HFF-Myc (cell line): ENCODE measurements at regions not wholly inside any gene's neighbourhood (a gene's known extent, or its start where the extent isn't known, plus 50 kb on each side); places are given as distances from the start of the nearest gene placed in this dataset.

Experiments used
- DNase-seq: peaks from one replicate; pipeline ENCODE4 v3.0.0-alpha.2; 2011; ENCODE audit warnings: low read depth; ENCODE audit errors: extremely low read depth
- H3K4me3 ChIP-seq: replicated peaks from 2 replicates; pipeline ENCODE4 v1.5.1; 2011; ENCODE audit warnings: low read depth, mild to moderate bottlenecking, control low read depth, low read length
- TF ChIP-seq, protein P1 (sequence below): IDR thresholded peaks from 2 replicates; pipeline ENCODE4 v1.5.1; 2012; ENCODE audit warnings: mild to moderate bottlenecking, low read depth, low read length, control low read depth; ENCODE audit errors: missing control alignments

DNA sequence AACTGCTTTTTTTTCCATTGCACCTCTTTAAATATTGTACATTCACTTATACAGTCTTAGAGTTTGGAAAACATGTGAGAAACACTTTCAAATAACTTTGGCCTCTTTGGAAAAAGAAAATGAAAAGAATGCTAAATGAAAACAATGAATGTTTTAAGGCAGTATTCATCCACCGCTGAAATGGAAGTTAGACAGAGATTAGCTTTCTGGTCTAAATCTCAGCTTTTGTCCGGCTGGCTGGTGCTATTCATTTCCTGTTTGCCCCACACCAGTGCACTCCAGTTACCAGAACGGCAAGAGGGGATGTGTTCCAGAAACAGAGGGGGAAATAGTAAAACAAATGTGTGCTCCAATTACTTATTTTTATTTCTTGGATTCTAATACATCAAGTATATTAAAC lies 1201.3 kb downstream of the EFNB2 start:
- TF ChIP-seq, protein P1, sequence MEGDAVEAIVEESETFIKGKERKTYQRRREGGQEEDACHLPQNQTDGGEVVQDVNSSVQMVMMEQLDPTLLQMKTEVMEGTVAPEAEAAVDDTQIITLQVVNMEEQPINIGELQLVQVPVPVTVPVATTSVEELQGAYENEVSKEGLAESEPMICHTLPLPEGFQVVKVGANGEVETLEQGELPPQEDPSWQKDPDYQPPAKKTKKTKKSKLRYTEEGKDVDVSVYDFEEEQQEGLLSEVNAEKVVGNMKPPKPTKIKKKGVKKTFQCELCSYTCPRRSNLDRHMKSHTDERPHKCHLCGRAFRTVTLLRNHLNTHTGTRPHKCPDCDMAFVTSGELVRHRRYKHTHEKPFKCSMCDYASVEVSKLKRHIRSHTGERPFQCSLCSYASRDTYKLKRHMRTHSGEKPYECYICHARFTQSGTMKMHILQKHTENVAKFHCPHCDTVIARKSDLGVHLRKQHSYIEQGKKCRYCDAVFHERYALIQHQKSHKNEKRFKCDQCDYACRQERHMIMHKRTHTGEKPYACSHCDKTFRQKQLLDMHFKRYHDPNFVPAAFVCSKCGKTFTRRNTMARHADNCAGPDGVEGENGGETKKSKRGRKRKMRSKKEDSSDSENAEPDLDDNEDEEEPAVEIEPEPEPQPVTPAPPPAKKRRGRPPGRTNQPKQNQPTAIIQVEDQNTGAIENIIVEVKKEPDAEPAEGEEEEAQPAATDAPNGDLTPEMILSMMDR, result no peak
- no peak for DNase-seq
- H3K4me3 ChIP-seq, result no peak overlapping the region

DNA sequence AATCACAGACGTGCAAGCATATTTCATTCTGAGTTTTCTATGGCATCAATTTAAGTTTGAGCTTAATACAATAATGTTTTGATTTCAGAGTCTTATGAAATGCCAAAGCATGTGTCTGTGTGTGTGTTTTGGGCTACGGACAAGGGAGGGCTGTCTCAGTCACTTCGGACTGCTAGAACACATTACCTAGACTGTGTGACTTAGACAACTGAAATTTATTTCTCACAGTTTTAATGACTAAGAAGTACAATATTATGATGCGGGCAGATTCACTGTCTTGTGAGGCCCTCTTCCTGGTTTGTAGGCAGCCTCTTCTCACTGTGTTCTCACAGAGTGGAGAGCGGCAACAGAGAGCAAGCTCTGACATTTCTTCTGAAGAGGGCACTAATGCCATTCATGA lies 1202.0 kb downstream of the EFNB2 start:
- TF ChIP-seq, protein P1, result no peak
- H3K4me3 ChIP-seq, result no peak overlapping the region

DNA sequence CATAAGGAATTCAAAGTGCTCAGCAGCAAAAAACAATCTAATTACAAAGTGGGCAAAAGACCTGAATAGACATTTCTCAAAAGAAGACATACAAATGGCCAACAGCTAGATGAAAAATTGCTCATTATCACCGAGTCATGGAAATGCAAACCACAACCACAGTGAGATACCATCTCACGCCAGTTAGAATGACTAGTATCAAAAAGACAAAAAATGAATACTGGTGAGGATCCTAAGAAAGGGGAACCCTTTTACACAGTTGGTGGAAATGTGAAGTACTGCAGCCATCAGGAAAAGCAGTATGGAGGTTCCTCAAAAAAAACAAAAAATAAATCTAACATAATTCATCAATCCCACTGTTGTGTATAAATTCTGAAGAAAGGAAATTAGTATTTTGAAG lies 1206.1 kb downstream of the EFNB2 start:
- TF ChIP-seq, protein P1, result no peak
- H3K4me3 ChIP-seq, result no peak overlapping the region
- no peak for DNase-seq

More for the DNA sequence above, 1202.0 kb downstream of the EFNB2 start:
- no peak for DNase-seq

DNA sequence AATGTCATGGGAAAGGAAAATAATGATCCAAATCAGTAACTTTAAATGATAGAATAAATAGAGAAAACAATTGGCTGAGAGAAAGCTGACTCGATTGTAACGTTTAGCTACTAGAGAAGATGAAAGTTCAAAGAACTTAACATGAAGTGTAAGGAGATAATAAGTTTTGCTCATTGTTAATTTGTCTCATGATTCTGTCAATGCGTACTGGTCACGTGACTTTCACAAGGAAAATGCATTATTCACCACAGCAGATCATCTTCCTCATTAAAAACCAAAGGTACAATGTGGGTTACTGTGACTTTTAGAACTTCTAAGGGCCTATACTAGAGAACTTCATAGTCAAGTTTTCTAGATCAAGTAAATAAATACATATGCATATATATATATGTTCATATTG lies 1207.2 kb downstream of the EFNB2 start:
- DNase-seq, result no peak
- TF ChIP-seq, protein P1, result no peak
- H3K4me3 ChIP-seq, result no peak overlapping the region

DNA sequence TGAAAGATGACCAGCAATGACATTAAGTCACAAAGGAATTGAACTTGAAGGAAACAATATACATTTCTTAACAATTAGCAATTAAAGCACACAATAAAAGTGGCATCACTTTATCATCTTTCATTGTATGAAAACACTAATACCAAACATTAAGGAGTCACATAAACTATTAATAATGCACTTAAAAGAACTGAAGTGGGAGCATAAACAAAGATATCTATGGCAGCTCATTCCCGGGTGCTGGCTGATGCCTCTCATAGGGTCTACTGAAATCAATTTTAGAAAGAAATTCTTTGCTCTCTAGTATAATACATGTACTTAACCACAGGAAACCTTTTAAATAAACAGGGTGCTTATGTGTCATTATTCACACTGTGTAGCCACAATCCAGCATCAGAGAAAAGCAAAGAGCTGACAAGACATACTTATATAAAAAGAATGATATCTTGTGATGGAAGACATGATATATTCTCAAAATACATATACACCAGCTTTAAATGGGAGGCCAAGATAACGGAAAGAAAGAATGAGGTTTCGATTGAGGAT lies 1207.8 kb downstream of the EFNB2 start:
- no peak for DNase-seq
- TF ChIP-seq, protein P1, result no peak

DNA sequence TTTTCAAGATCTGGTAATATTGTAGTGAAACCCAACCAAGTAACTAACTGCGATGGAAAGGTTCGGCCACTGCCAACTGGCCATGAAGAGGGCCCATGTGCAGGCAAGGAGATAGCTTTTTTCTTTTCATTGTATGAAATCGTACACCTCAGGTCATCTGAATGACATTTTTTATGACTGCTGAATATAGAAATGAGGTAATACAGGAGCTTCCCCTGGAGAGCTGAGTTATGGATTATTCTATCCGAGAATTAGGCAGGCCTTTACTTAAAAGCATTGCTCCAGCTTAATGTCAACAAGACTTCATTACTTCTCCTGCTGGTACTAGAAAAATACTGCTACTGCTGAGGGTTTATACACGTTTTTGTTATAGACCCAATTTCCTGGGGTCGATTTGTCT lies 1215.6 kb downstream of the EFNB2 start:
- DNase-seq, result no peak
- H3K4me3 ChIP-seq, result no peak overlapping the region
- TF ChIP-seq, protein P1, result no peak

More for the DNA sequence above, 1207.8 kb downstream of the EFNB2 start:
- no peak overlapping the region for H3K4me3 ChIP-seq

DNA sequence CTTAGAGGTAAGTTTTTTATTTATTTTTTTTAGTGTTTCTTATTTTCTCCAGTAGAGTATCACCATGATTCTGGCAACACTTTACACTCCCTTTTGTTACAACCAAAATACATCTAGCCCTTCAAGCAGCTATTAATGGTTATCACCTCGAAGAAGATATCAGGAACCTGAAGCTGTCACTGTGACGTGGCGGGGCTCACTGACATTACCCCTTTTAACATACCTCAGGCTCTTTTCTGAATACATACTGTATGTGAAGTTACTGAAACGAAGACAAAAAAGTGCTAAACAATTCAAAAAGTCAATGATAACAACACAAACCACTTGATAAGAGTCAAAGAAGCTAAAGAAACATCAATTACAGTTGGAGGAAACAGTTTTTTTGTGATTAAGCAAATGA lies 1218.7 kb downstream of the EFNB2 start:
- no peak overlapping the region for H3K4me3 ChIP-seq
- DNase-seq, result no peak
- TF ChIP-seq, protein P1, result no peak
